IPS DF 19.7 (cell line): ENCODE measurements at regions not wholly inside any gene's neighbourhood (a gene's known extent, or its start where the extent isn't known, plus 50 kb on each side); places are given as distances from the start of the nearest gene placed in this dataset.
"Not testable (repeated sequence)": the region's sequence is repeated elsewhere in the genome, so short reads cannot be mapped to it uniquely, and the experiment has no call there.

Source experiments
- DNase-seq: peaks from one replicate; pipeline ENCODE4 v3.0.0-alpha.2; 2013; ENCODE audit warnings: low read depth, low spot score

GRCh38 chr20:47970282-47970903 is 185.1 kb upstream of the SULF2 start:
- DNase-seq, result no peak

GRCh38 chr20:47969426-47969825 is 184.1 kb upstream of the SULF2 start:
- DNase-seq, result no peak

GRCh38 chr20:47968541-47969310 is 183.4 kb upstream of the SULF2 start:
- DNase-seq, result no peak

- DNase-seq, result no peak
Observed at GRCh38 chr20:47964149-47964548, 178.9 kb upstream of the SULF2 start.

- no peak for DNase-seq
Observed at GRCh38 chr20:47963022-47963421, 177.7 kb upstream of the SULF2 start.

- no peak for DNase-seq
Observed at GRCh38 chr20:47962286-47962963, 177.1 kb upstream of the SULF2 start.

DNA sequence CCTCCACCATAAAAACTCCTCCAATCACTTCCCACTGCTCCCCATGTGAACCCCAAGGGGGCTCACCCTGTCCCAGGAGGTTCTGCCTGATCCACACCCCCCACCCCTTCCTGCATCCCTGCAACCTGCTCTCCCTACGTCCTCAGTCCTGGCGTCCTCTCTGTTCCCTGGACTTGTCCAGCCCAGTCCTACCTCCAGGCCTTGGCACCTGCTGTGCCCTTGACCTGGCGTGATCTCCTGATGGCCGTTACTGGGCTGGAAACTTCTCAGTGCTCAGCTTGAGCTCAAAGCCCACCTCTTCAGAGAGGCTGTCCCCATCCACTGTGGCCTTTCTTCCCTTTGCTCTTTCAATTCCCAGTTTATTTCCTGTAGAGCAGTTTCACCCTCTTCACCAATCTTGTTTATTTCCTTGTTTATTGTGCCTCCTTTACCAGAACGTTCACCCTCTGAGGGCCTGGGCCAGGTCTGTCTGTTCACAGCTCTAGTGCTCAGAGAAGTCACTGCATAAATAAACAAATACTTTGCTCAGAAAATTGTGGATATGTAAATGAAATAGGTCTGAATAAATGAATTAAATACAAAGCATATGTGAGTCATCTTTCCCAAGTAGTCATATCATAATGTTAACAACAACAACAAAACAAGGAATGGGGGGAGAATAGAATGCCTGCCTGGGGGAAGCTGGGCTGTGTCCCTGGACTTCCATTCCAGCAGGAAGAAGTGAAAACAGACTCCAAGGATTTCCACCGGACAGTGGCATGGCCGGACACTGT is 175.7 kb upstream of the SULF2 start:
- DNase-seq, result no peak

GRCh38 chr20:47960277-47960676 is 175.0 kb upstream of the SULF2 start:
- no peak for DNase-seq

- not testable (repeated sequence) for DNase-seq
Observed at GRCh38 chr20:47957989-47958801, 172.9 kb upstream of the SULF2 start.

DNA sequence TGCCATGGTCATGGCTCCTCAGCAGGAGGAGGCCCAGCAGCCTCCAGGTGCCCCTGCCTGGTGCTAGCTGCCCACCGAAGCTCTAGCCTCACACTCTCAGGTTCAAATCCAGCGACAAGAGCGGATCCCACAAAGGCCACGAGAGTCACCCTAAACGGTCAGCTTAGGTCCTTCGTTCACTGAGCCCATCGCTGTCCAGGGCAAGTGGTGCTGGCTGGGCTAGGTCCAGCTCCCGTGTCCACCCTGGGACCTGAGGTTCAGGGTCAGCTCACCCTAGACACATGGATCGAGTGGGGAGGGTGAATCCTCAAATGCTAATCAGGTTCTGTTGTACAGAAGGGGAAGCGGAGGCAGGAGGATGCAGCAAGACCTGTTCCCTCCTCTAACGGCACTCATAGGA is 171.9 kb upstream of the SULF2 start:
- no peak for DNase-seq

- DNase-seq, result no peak
Observed at GRCh38 chr20:47956268-47956995, 171.2 kb upstream of the SULF2 start.

GRCh38 chr20:47953471-47953870 is 168.2 kb upstream of the SULF2 start:
- DNase-seq, result no peak

DNA sequence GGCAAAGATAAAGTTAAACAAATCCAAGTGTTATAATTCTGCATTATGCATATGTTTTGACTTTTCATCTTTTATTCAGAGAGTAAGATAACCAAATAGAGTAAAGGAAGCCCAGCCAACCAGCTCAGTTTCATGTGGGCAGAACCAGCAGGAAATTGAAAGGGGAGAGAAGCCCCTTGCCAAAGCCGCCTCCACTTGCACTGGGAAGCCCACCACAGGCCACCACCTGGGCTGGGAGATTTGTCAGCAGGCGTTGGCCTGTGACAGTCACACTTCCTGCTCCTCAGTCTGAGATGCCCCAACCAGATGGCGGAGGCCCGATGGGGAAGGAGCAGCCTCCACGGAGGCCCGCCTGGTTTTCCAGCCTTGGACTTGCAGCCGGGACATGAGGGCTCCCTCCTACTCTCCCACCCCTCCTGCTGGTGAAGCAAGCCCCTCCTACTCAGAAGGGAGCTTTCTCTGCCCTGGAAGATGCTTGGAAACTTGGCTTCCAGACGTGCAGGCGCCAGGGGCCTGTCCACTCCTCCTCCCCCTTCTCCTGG is 166.8 kb upstream of the SULF2 start:
- no peak for DNase-seq

GRCh38 chr20:47951521-47951971 is 166.3 kb upstream of the SULF2 start:
- DNase-seq, result no peak

DNA sequence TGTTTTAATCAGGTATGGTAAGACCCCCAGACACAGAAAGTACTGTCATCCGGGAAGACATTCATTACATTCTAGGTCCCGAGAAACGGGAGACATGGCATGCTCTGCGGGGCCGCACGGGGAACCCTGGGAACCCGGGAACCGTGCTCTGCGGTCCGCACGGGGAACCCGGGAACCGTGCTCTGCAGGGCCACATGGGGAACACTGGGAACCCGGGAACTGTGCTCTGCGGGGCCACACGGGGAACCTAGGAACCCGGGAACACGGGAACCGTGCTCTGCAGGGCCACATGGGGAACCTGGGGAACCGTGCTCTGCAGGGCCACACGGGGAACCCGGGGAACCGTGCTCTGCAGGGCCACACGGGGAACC is 165.6 kb upstream of the SULF2 start:
- DNase-seq, result no peak

DNA sequence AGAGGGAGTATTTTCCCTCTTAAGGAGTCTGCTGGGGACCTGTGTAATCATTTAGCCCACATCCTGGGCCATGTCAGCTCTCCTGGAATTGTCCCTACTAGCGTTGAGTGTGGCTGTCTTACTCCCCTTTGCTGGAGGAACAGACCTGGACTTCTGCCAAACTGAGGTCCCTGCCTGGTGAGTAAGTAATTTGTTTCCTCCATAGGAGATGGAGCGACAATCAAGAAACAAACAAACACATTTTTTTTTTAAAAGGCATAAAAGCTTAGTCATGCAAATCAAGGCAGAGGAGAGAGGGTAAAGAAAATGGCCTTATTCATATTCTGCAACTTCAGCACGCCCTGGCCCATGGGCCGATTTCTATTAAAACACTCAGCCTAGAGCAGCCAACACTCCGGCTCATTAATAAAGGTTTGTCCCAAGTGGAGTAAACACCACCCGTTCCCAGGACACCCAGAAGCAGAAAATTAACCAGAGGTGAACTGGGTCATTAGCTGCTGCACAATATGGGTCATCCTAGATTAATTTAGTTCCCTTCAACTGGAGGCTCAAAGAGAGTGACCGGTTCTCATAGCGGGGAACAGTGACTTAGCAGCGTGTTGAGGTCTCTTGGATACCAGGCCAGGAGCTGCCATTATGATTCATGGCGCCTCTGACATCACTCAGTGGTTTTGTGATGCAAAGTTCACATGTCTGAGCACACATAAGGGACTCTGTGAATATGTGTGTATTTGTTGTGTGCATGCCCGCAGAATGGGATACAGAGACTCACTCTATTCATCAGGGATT is 165.0 kb upstream of the SULF2 start:
- no peak for DNase-seq

DNA sequence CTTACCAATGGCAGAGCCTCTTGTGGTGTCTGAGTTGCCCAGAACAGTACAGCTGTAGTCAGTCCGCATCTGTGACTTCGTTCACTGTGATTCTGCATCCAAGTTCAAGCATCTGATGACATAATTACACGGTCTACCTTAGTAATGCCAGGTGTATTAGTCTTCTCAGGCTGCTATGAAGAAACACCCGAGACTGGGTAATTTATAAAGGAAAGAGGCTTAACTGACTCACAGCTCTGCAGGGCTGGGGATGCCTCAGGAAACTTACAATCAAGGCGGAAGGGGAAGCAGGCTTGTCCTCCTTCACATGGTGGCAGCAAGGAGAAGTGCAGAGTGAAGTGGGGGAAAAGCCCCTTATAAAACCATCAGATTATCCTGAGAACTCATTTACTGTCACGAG is 163.9 kb upstream of the SULF2 start:
- no peak for DNase-seq

- no peak for DNase-seq
Observed at GRCh38 chr20:47944682-47945081, 159.4 kb upstream of the SULF2 start.

- no peak for DNase-seq
Observed at GRCh38 chr20:47941869-47942268, 156.6 kb upstream of the SULF2 start.
